OCI-LY3 (cell line): ENCODE measurements at regions not wholly inside any gene's neighbourhood (a gene's known extent, or its start where the extent isn't known, plus 50 kb on each side); places are given as distances from the start of the nearest gene placed in this dataset.
A peak's percentile ranks its signal among the peaks of the same experiment; 100 is the strongest.
"Not testable (repeated sequence)": the region's sequence is repeated elsewhere in the genome, so short reads cannot be mapped to it uniquely, and the experiment has no call there.

ENCODE experiments used
- H2AFZ ChIP-seq: fragments of 200-600, 300-600 bp; shearing (Covaris generic); 2 replicates; pipeline ENCODE4 v1.6.0; 2014; ENCODE audit warnings: antibody characterized with exemption, low read depth, low read length
- H3K27ac ChIP-seq: fragments of 200-600, 300-600 bp; sonication (generic); 2 replicates; pipeline ENCODE4 v1.5.1; 2014; ENCODE audit warnings: mild to moderate bottlenecking, low read length, moderate library complexity, mixed read lengths
- H3K27me3 ChIP-seq: fragments of 200-600, 300-600 bp; sonication (generic); 2 replicates; pipeline ENCODE4 v1.6.1; 2014; ENCODE audit warnings: low read depth, low read length, mixed read lengths
- H3K36me3 ChIP-seq: fragments of 200-600, 300-600 bp; sonication (generic); replicated peaks from 2 replicates; pipeline ENCODE3; 2014; ENCODE audit warnings: low read depth, low read length, mixed read lengths
- H3K4me1 ChIP-seq: fragments of 300-600, 200-600 bp; sonication (generic); 2 replicates; pipeline ENCODE4 v1.6.1; 2014; ENCODE audit warnings: low read length, mixed read lengths
- H3K4me2 ChIP-seq: fragments of 200-600, 300-600 bp; sonication (generic); 2 replicates; pipeline ENCODE4 v1.6.1; 2014; ENCODE audit warnings: low read length, mixed read lengths
- H3K4me3 ChIP-seq: fragments of 300-600, 200-600 bp; sonication (generic); 2 replicates; pipeline ENCODE4 v1.5.1; 2014; ENCODE audit warnings: antibody characterized with exemption, mild to moderate bottlenecking, low read length, moderate library complexity
- H3K79me2 ChIP-seq: fragments of 300-600, 200-600 bp; shearing (Covaris generic); 2 replicates; pipeline ENCODE4 v1.6.1; 2014; ENCODE audit warnings: mild to moderate bottlenecking, low read length, mixed read lengths
- H3K9ac ChIP-seq: fragments of 300-600, 200-600 bp; shearing (Covaris generic); 2 replicates; pipeline ENCODE4 v1.6.0; 2014; ENCODE audit warnings: mild to moderate bottlenecking, low read length, moderate library complexity
- H3K9me3 ChIP-seq: fragments of 200-600, 300-600 bp; shearing (Covaris generic); 2 replicates; pipeline ENCODE4 v1.6.1; 2014; ENCODE audit warnings: low read length, mixed read lengths; ENCODE audit not compliant: insufficient read depth
- H4K20me1 ChIP-seq: fragments of 200-600, 300-600 bp; sonication (generic); 2 replicates; pipeline ENCODE4 v1.6.1; 2016; ENCODE audit warnings: low read length, mixed read lengths; ENCODE audit not compliant: insufficient read depth
- CTCF ChIP-seq: fragments of 200-600, 300-600 bp; sonication (generic); IDR thresholded peaks from 2 replicates; pipeline ENCODE4 v1.5.1; 2014; ENCODE audit warnings: antibody characterized with exemption, low read length, low read depth
- EZH2phosphoT487 ChIP-seq: fragments of 200-600 bp; shearing (Covaris generic); IDR thresholded peaks from 2 replicates; pipeline ENCODE4 v1.6.1; 2018; ENCODE audit warnings: antibody characterized with exemption, mixed run types, low read depth

GRCh38 chr11:60610702-60611101, 88.7 kb upstream of the MS4A8 start:
- Histone ChIP-seq H3K27ac (no peak overlapping the region), H3K4me2 (no peak overlapping the region), H4K20me1 (no peaks in the 10 kb centered on the region), H2AFZ (no peak overlapping the region), H3K79me2 (no peaks in the 10 kb centered on the region), H3K9me3 (no peaks in the 10 kb centered on the region), H3K36me3 (no peaks in the 10 kb centered on the region), H3K9ac (no peak overlapping the region), H3K4me1 (peaks cover 8% of the 10 kb centered on the region), H3K27me3 (no peaks in the 10 kb centered on the region), H3K4me3 (no peak overlapping the region)
- no peak for TF ChIP-seq CTCF
- TF ChIP-seq EZH2phosphoT487: no peak

- no peak overlapping the region for H2AFZ ChIP-seq
- no peak overlapping the region for H3K4me2 ChIP-seq
- TF ChIP-seq CTCF (no peak), EZH2phosphoT487 (no peak)
- no peak overlapping the region for H3K27ac ChIP-seq
- no peaks in the 10 kb centered on the region for H3K9me3 ChIP-seq
- no peak overlapping the region for H3K4me3 ChIP-seq
- no peaks in the 10 kb centered on the region for H4K20me1 ChIP-seq
- H3K4me1 ChIP-seq: peaks cover 4% of the 10 kb centered on the region; the same call in 1 of the 2 replicates
- no peak overlapping the region for H3K9ac ChIP-seq
- no peaks in the 10 kb centered on the region for H3K27me3 ChIP-seq
- no peaks in the 10 kb centered on the region for H3K36me3 ChIP-seq
- no peaks in the 10 kb centered on the region for H3K79me2 ChIP-seq
Measured at GRCh38 chr11:60615497-60615896, 83.9 kb upstream of the MS4A8 start.

GRCh38 chr11:60621940-60622339, 77.5 kb upstream of the MS4A8 start:
- not testable (repeated sequence) for H2AFZ ChIP-seq, H3K27ac ChIP-seq, H3K4me2 ChIP-seq

GRCh38 chr11:60622776-60623175, 76.6 kb upstream of the MS4A8 start:
- H3K4me3 ChIP-seq, H3K4me1 ChIP-seq, H2AFZ ChIP-seq, H3K79me2 ChIP-seq, H3K27me3 ChIP-seq, H3K9ac ChIP-seq, H3K9me3 ChIP-seq, H3K4me2 ChIP-seq, H3K36me3 ChIP-seq, H4K20me1 ChIP-seq, H3K27ac ChIP-seq: not testable (repeated sequence)

More at GRCh38 chr11:60621940-60622339, 77.5 kb upstream of the MS4A8 start:
- H3K27me3 ChIP-seq, H3K4me3 ChIP-seq, H3K9me3 ChIP-seq, H4K20me1 ChIP-seq, H3K9ac ChIP-seq, H3K79me2 ChIP-seq, H3K36me3 ChIP-seq, H3K4me1 ChIP-seq: not testable (repeated sequence)

- Histone ChIP-seq H3K9me3 (peaks cover 9% of the 10 kb centered on the region; the same call in 1 of the 2 replicates), H3K4me1 (no peaks in the 10 kb centered on the region; the same call in 1 of the 2 replicates), H3K79me2 (no peaks in the 10 kb centered on the region), H3K27me3 (no peaks in the 10 kb centered on the region), H3K4me2 (no peak overlapping the region), H3K27ac (no peak overlapping the region), H3K9ac (no peak overlapping the region), H3K4me3 (no peak overlapping the region), H2AFZ (no peak overlapping the region), H3K36me3 (no peaks in the 10 kb centered on the region), H4K20me1 (no peaks in the 10 kb centered on the region)
- peak; percentile 59 for TF ChIP-seq CTCF
- no peak for TF ChIP-seq EZH2phosphoT487
Measured at GRCh38 chr11:60625262-60625661, 74.2 kb upstream of the MS4A8 start.
